Suprapubic skin (tissue), 4 donors: ENCODE measurements at regions not wholly inside any gene's neighbourhood (a gene's known extent, or its start where the extent isn't known, plus 50 kb on each side); places are given as distances from the start of the nearest gene placed in this dataset.

Source experiments
- DNase-seq, 2 donors: peaks; one replicate each; pipeline ENCODE4 v3.0.0-alpha.2; 2019; ENCODE audit warnings: low spot score in 2 of 2
- H3K27ac ChIP-seq: fragments of 200-600 bp; sonication (generic); one replicate; pipeline ENCODE4 v1.5.1; 2019
- H3K27me3 ChIP-seq: fragments of 200-600 bp; sonication (generic); one replicate; pipeline ENCODE4 v1.5.1; 2019
- H3K36me3 ChIP-seq: fragments of 200-600 bp; sonication (generic); one replicate; pipeline ENCODE4 v1.5.1; 2019
- H3K4me1 ChIP-seq: fragments of 200-600 bp; sonication (generic); one replicate; pipeline ENCODE4 v1.5.1; 2019
- H3K4me3 ChIP-seq: fragments of 200-600 bp; sonication (generic); one replicate; pipeline ENCODE4 v1.5.1; 2019; ENCODE audit warnings: mild to moderate bottlenecking
- H3K9me3 ChIP-seq: fragments of 200-600 bp; sonication (generic); one replicate; pipeline ENCODE4 v1.5.1; 2019
- EP300 ChIP-seq: sonication (generic); formaldehyde crosslinking; IDR thresholded peaks from one replicate; pipeline ENCODE4 v1.6.1; 2017; ENCODE audit warnings: antibody characterized with exemption
- POLR2A ChIP-seq, 2 donors: fragments of 450-650 bp; IDR thresholded peaks; one replicate each; pipeline ENCODE4 v1.6.1; 2017; ENCODE audit warnings: antibody characterized with exemption in 2 of 2, mild to moderate bottlenecking in 2 of 2, moderate library complexity in 2 of 2
- POLR2AphosphoS5 ChIP-seq, 3 donors: sonication (generic); formaldehyde crosslinking; IDR thresholded peaks; one replicate each; pipeline ENCODE4 v1.6.1; 2017; ENCODE audit warnings: antibody characterized with exemption in 3 of 3
- WGBS: methylation state at CpG from one replicate; pipeline ENCODE4 v1.1.5; 2018; 5-methylcytosine and 5-hydroxymethylcytosine counted together
- TF ChIP-seq, protein P1 (sequence below), 2 donors: fragments of 200-600 bp in 1 of 2; fragments of 450-650 bp in 1 of 2; sonication (generic) in 1 of 2; IDR thresholded peaks; one replicate each; pipeline ENCODE4 v1.5.1; 2016 to 2019; ENCODE audit warnings: antibody characterized with exemption in 2 of 2, mild to moderate bottlenecking in 1 of 2, moderate library complexity in 1 of 2

GRCh38 chr1:168958562-168959289 is 147.8 kb upstream of the ATP1B1 start:
- Histone ChIP-seq H3K36me3 (no peaks in the 10 kb centered on the region), H3K27ac (no peak overlapping the region), H3K27me3 (no peaks in the 10 kb centered on the region), H3K4me1 (no peaks in the 10 kb centered on the region), H3K9me3 (no peaks in the 10 kb centered on the region), H3K4me3 (no peak overlapping the region)
- TF ChIP-seq, protein P1, sequence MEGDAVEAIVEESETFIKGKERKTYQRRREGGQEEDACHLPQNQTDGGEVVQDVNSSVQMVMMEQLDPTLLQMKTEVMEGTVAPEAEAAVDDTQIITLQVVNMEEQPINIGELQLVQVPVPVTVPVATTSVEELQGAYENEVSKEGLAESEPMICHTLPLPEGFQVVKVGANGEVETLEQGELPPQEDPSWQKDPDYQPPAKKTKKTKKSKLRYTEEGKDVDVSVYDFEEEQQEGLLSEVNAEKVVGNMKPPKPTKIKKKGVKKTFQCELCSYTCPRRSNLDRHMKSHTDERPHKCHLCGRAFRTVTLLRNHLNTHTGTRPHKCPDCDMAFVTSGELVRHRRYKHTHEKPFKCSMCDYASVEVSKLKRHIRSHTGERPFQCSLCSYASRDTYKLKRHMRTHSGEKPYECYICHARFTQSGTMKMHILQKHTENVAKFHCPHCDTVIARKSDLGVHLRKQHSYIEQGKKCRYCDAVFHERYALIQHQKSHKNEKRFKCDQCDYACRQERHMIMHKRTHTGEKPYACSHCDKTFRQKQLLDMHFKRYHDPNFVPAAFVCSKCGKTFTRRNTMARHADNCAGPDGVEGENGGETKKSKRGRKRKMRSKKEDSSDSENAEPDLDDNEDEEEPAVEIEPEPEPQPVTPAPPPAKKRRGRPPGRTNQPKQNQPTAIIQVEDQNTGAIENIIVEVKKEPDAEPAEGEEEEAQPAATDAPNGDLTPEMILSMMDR (IDR thresholded peaks at IDR 0.05) = no peak
- TF ChIP-seq EP300 (no peak), POLR2AphosphoS5 (IDR thresholded peaks at IDR 0.05) (no peak), POLR2A (IDR thresholded peaks at IDR 0.05) (no peak)
- DNase-seq = no peak
- 41% methylated on average over 5 of the region's 5 CpGs for WGBS

- WGBS = 91% methylated on average over 2 of the region's 2 CpGs
- TF ChIP-seq, protein P1 (IDR thresholded peaks at IDR 0.05) = no peak
- no peak for TF ChIP-seq POLR2A (IDR thresholded peaks at IDR 0.05)
- no peak for TF ChIP-seq POLR2AphosphoS5 (IDR thresholded peaks at IDR 0.05)
- no peak for TF ChIP-seq EP300
- H3K4me3 ChIP-seq = no peak overlapping the region
- H3K36me3 ChIP-seq = no peaks in the 10 kb centered on the region
- no peaks in the 10 kb centered on the region for H3K9me3 ChIP-seq
- H3K4me1 ChIP-seq = no peaks in the 10 kb centered on the region
- no peaks in the 10 kb centered on the region for H3K27me3 ChIP-seq
- H3K27ac ChIP-seq = no peak overlapping the region
- DNase-seq = no peak
Observed at GRCh38 chr1:168959382-168959781, 147.1 kb upstream of the ATP1B1 start.

- DNase-seq = no peak
- TF ChIP-seq EP300 = no peak
- TF ChIP-seq, protein P1 (IDR thresholded peaks at IDR 0.05) = no peak
- TF ChIP-seq POLR2A (IDR thresholded peaks at IDR 0.05) = no peak
- TF ChIP-seq POLR2AphosphoS5 (IDR thresholded peaks at IDR 0.05) = no peak
- Histone ChIP-seq H3K9me3 (no peaks in the 10 kb centered on the region), H3K27me3 (no peaks in the 10 kb centered on the region), H3K36me3 (no peaks in the 10 kb centered on the region), H3K27ac (no peak overlapping the region), H3K4me3 (no peak overlapping the region), H3K4me1 (no peaks in the 10 kb centered on the region)
- 95% methylated on average over 1 of the region's 1 CpG for WGBS
Observed at GRCh38 chr1:168960114-168960513, 146.4 kb upstream of the ATP1B1 start.

DNA sequence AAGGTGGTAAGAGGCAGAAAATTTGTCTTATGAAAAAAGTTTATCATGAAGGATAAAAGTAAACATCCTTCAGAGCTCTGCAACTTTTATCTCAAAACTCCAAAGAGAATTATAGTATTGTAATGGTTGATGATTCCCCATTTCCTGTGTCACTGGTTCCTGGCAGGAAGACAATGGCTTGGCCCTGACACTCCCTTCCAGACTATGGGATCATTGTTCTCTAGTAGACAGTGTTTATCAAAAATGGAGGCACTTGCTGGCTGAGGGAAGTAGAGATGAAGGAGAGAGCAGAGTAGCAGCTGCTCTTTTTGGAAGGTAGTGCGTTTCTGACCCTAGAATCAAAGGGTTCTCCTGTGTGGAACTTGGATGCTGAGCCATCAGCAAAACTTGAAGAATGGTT is 145.9 kb upstream of the ATP1B1 start:
- no peak for DNase-seq
- TF ChIP-seq POLR2A (IDR thresholded peaks at IDR 0.05) = no peak
- TF ChIP-seq, protein P1 (IDR thresholded peaks at IDR 0.05) = no peak
- no peak for TF ChIP-seq EP300
- no peak for TF ChIP-seq POLR2AphosphoS5 (IDR thresholded peaks at IDR 0.05)

GRCh38 chr1:168963601-168964000 is 142.9 kb upstream of the ATP1B1 start:
- no peaks in the 10 kb centered on the region for H3K9me3 ChIP-seq
- no peaks in the 10 kb centered on the region for H3K27me3 ChIP-seq
- 73% methylated on average over 2 of the region's 2 CpGs for WGBS
- no peak overlapping the region for H3K4me3 ChIP-seq
- no peak overlapping the region for H3K27ac ChIP-seq
- H3K36me3 ChIP-seq = no peaks in the 10 kb centered on the region
- DNase-seq = no peak
- no peak for TF ChIP-seq POLR2A (IDR thresholded peaks at IDR 0.05)
- no peaks in the 10 kb centered on the region for H3K4me1 ChIP-seq

More for the DNA sequence above, 145.9 kb upstream of the ATP1B1 start:
- H3K4me1 ChIP-seq = no peaks in the 10 kb centered on the region
- H3K4me3 ChIP-seq = no peak overlapping the region
- 77% methylated on average over 1 of the region's 1 CpG for WGBS
- H3K27ac ChIP-seq = no peak overlapping the region
- no peaks in the 10 kb centered on the region for H3K36me3 ChIP-seq
- H3K9me3 ChIP-seq = no peaks in the 10 kb centered on the region
- H3K27me3 ChIP-seq = no peaks in the 10 kb centered on the region

GRCh38 chr1:168964478-168964877 is 142.0 kb upstream of the ATP1B1 start:
- Histone ChIP-seq H3K27ac (no peak overlapping the region), H3K9me3 (no peaks in the 10 kb centered on the region), H3K36me3 (no peaks in the 10 kb centered on the region), H3K4me3 (no peak overlapping the region), H3K4me1 (no peaks in the 10 kb centered on the region), H3K27me3 (no peaks in the 10 kb centered on the region)
- no peak for TF ChIP-seq EP300
- no peak for TF ChIP-seq POLR2A (IDR thresholded peaks at IDR 0.05)
- TF ChIP-seq, protein P1 (IDR thresholded peaks at IDR 0.05) = no peak
- no peak for DNase-seq
- WGBS = 92% methylated on average over 3 of the region's 3 CpGs
